WTC11 (cell line): ENCODE measurements at regions not wholly inside any gene's neighbourhood (a gene's known extent, or its start where the extent isn't known, plus 50 kb on each side); places are given as distances from the start of the nearest gene placed in this dataset.

Experiments used
- ATAC-seq: fragments of 200-7000 bp; cut with Tn5 transposase; 2 replicates; pipeline ENCODE4 v1.10.0; 2021; ENCODE audit warnings: mild to moderate bottlenecking, moderate library complexity
- CTCF ChIA-PET: fragments of 300-600 bp; sonication (Branson Sonifier 250); formaldehyde crosslinking; loops from one replicate; lab custom pipeline; 2021; ENCODE audit warnings: antibody characterized with exemption; lab: Charles Lee
- POLR2A ChIA-PET: fragments of 350-600 bp; sonication (Branson Sonifier 250); formaldehyde crosslinking; loops from one replicate; lab custom pipeline; 2021; ENCODE audit warnings: antibody characterized with exemption; lab: Charles Lee
- DNase-seq: peaks from one replicate; pipeline ENCODE4 v3.0.0; 2021; ENCODE audit warnings: low spot score
- H3K27ac Mint-ChIP-seq: 2 replicates; pipeline ENCODE4 v1.8.0; 2021; ENCODE audit warnings: mixed read lengths
- H3K27me3 Mint-ChIP-seq: 2 replicates; pipeline ENCODE4 v1.8.0; 2021; ENCODE audit warnings: low read depth, mild to moderate bottlenecking, moderate library complexity, mixed read lengths
- H3K36me3 Mint-ChIP-seq: 2 replicates; pipeline ENCODE4 v1.8.0; 2021; ENCODE audit warnings: mixed read lengths
- H3K4me1 Mint-ChIP-seq: 2 replicates; pipeline ENCODE4 v1.8.0; 2022; ENCODE audit warnings: mixed read lengths
- H3K4me3 Mint-ChIP-seq: 2 replicates; pipeline ENCODE4 v1.8.0; 2021; ENCODE audit warnings: mild to moderate bottlenecking, moderate library complexity, mixed read lengths
- H3K9me3 Mint-ChIP-seq: 2 replicates; pipeline ENCODE4 v1.8.0; 2021; ENCODE audit warnings: mixed read lengths
- ELF4 ChIP-seq: sonication (generic); formaldehyde crosslinking; IDR thresholded peaks from 2 replicates; pipeline ENCODE4 v1.8.1; 2022; ENCODE audit warnings: low read depth, mild to moderate bottlenecking, moderate library complexity, missing genetic modification reagents
- ESRRA ChIP-seq: sonication (generic); formaldehyde crosslinking; IDR thresholded peaks from 2 replicates; pipeline ENCODE4 v1.8.1; 2022; ENCODE audit warnings: mild to moderate bottlenecking, missing genetic modification reagents, borderline replicate concordance
- ETV6 ChIP-seq: sonication (generic); formaldehyde crosslinking; IDR thresholded peaks from 2 replicates; pipeline ENCODE4 v1.8.1; 2022; ENCODE audit warnings: mild to moderate bottlenecking, missing genetic modification reagents
- GTF2I ChIP-seq: fragments of 250-450 bp; sonication (Bioruptor Pico); conservative IDR thresholded peaks from 2 replicates; pipeline ENCODE4 v1.4.0; 2021; ENCODE audit warnings: mild to moderate bottlenecking
- MYBL2 ChIP-seq: sonication (generic); formaldehyde crosslinking; IDR thresholded peaks from 2 replicates; pipeline ENCODE4 v1.8.1; 2023; ENCODE audit warnings: mild to moderate bottlenecking, moderate library complexity, missing genetic modification reagents
- SP1 ChIP-seq: sonication (generic); formaldehyde crosslinking; conservative IDR thresholded peaks from 2 replicates; pipeline ENCODE4 v1.8.1; 2022; ENCODE audit warnings: missing genetic modification reagents
- ZNF219 ChIP-seq: sonication (generic); formaldehyde crosslinking; IDR thresholded peaks from 2 replicates; pipeline ENCODE4 v1.8.0; 2023; ENCODE audit warnings: missing genetic modification reagents, mild to moderate bottlenecking, borderline replicate concordance
- ZNF232 ChIP-seq: sonication (generic); formaldehyde crosslinking; IDR thresholded peaks from 2 replicates; pipeline ENCODE4 v1.8.0; 2022; ENCODE audit warnings: mild to moderate bottlenecking, missing genetic modification reagents
- ZNF416 ChIP-seq: fragments of 250-450 bp; sonication (Bioruptor Pico); IDR thresholded peaks from 2 replicates; pipeline ENCODE4 v1.9.0; 2021; ENCODE audit warnings: mild to moderate bottlenecking, inconsistent platforms
- ZNF671 ChIP-seq: fragments of 250-450 bp; sonication (Bioruptor Pico); IDR thresholded peaks from 2 replicates; pipeline ENCODE4 v1.8.0; 2021; ENCODE audit warnings: mild to moderate bottlenecking
- TF ChIP-seq, protein P1 (sequence below): sonication (generic); formaldehyde crosslinking; IDR thresholded peaks from 2 replicates; pipeline ENCODE4 v1.8.0; 2022; ENCODE audit warnings: mild to moderate bottlenecking, missing genetic modification reagents
- TF ChIP-seq, protein P2 (sequence below): sonication (generic); formaldehyde crosslinking; conservative IDR thresholded peaks from 2 replicates; pipeline ENCODE4 v1.8.1; 2022; ENCODE audit warnings: mild to moderate bottlenecking, missing genetic modification reagents
- TF ChIP-seq, protein P3 (sequence below): sonication (generic); formaldehyde crosslinking; IDR thresholded peaks from 2 replicates; pipeline ENCODE4 v1.8.0; 2022; ENCODE audit warnings: mild to moderate bottlenecking, missing genetic modification reagents
- TF ChIP-seq, protein P4 (sequence below): fragments of 250-450 bp; sonication (Bioruptor Pico); IDR thresholded peaks from 2 replicates; pipeline ENCODE4 v2.1.2; 2022; ENCODE audit warnings: mild to moderate bottlenecking, moderate library complexity
- TF ChIP-seq, protein P5 (sequence below): sonication (generic); formaldehyde crosslinking; IDR thresholded peaks from 2 replicates; pipeline ENCODE4 v1.8.1; 2022; ENCODE audit warnings: mild to moderate bottlenecking, missing genetic modification reagents, moderate library complexity, borderline replicate concordance
- TF ChIP-seq, protein P6 (sequence below): sonication (generic); formaldehyde crosslinking; IDR thresholded peaks from 2 replicates; pipeline ENCODE4 v1.8.1; 2023; ENCODE audit warnings: mild to moderate bottlenecking, missing genetic modification reagents
- TF ChIP-seq, protein P7 (sequence below): sonication (generic); formaldehyde crosslinking; IDR thresholded peaks from 2 replicates; pipeline ENCODE4 v1.8.1; 2023; ENCODE audit warnings: mild to moderate bottlenecking, missing genetic modification reagents, moderate library complexity
- TF ChIP-seq, protein P8 (sequence below): fragments of 200-600 bp; IDR thresholded peaks from 2 replicates; pipeline ENCODE4 v1.8.0; 2022; ENCODE audit warnings: antibody characterized with exemption
- TF ChIP-seq, protein P9 (sequence below): sonication (generic); formaldehyde crosslinking; IDR thresholded peaks from 2 replicates; pipeline ENCODE4 v1.8.1; 2022; ENCODE audit warnings: low read depth, missing genetic modification reagents, borderline replicate concordance

DNA sequence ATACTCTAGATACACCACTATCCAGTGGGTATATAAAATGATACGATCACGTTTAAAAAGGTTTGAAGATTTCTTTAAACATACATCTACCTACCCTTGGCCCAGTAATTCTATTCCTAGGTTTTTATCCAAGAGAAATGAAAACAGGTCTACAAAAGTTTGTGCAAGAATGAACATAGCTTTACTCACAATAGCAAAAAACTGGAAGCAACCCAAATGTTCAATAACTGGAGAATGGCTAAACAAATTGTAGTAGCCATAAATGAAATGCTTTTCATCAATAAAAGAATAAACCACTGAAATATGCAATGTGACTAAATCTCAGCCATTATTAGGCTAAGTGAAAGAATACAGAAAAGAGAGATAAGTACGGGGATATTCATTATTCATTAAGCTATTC lies 438.9 kb downstream of the ARHGEF28 start (continued):
- TF ChIP-seq, protein P1, sequence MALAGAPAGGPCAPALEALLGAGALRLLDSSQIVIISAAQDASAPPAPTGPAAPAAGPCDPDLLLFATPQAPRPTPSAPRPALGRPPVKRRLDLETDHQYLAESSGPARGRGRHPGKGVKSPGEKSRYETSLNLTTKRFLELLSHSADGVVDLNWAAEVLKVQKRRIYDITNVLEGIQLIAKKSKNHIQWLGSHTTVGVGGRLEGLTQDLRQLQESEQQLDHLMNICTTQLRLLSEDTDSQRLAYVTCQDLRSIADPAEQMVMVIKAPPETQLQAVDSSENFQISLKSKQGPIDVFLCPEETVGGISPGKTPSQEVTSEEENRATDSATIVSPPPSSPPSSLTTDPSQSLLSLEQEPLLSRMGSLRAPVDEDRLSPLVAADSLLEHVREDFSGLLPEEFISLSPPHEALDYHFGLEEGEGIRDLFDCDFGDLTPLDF (CRISPR knock-in tag) = no peak
- TF ChIP-seq, protein P2, sequence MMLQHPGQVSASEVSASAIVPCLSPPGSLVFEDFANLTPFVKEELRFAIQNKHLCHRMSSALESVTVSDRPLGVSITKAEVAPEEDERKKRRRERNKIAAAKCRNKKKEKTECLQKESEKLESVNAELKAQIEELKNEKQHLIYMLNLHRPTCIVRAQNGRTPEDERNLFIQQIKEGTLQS (CRISPR knock-in tag) = no peak
- TF ChIP-seq, protein P3, sequence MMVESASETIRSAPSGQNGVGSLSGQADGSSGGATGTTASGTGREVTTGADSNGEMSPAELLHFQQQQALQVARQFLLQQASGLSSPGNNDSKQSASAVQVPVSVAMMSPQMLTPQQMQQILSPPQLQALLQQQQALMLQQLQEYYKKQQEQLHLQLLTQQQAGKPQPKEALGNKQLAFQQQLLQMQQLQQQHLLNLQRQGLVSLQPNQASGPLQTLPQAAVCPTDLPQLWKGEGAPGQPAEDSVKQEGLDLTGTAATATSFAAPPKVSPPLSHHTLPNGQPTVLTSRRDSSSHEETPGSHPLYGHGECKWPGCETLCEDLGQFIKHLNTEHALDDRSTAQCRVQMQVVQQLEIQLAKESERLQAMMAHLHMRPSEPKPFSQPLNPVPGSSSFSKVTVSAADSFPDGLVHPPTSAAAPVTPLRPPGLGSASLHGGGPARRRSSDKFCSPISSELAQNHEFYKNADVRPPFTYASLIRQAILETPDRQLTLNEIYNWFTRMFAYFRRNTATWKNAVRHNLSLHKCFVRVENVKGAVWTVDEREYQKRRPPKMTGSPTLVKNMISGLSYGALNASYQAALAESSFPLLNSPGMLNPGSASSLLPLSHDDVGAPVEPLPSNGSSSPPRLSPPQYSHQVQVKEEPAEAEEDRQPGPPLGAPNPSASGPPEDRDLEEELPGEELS (CRISPR knock-in tag) = no peak
- no peak for TF ChIP-seq ESRRA (CRISPR knock-in tag)
- no peak for TF ChIP-seq ZNF416 (CRISPR knock-in tag)
- TF ChIP-seq, protein P4, sequence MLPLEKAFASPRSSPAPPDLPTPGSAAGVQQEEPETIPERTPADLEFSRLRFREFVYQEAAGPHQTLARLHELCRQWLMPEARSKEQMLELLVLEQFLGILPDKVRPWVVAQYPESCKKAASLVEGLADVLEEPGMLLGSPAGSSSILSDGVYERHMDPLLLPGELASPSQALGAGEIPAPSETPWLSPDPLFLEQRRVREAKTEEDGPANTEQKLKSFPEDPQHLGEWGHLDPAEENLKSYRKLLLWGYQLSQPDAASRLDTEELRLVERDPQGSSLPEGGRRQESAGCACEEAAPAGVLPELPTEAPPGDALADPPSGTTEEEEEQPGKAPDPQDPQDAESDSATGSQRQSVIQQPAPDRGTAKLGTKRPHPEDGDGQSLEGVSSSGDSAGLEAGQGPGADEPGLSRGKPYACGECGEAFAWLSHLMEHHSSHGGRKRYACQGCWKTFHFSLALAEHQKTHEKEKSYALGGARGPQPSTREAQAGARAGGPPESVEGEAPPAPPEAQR (CRISPR knock-in tag) = no peak
- TF ChIP-seq ZNF671 = no peak
- TF ChIP-seq ZNF232 = no peak
- no peak for TF ChIP-seq SP1
- TF ChIP-seq MYBL2 (CRISPR knock-in tag) = no peak
- TF ChIP-seq, protein P5, sequence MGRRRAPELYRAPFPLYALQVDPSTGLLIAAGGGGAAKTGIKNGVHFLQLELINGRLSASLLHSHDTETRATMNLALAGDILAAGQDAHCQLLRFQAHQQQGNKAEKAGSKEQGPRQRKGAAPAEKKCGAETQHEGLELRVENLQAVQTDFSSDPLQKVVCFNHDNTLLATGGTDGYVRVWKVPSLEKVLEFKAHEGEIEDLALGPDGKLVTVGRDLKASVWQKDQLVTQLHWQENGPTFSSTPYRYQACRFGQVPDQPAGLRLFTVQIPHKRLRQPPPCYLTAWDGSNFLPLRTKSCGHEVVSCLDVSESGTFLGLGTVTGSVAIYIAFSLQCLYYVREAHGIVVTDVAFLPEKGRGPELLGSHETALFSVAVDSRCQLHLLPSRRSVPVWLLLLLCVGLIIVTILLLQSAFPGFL (CRISPR knock-in tag) = no peak
- no peak for TF ChIP-seq ETV6

DNA sequence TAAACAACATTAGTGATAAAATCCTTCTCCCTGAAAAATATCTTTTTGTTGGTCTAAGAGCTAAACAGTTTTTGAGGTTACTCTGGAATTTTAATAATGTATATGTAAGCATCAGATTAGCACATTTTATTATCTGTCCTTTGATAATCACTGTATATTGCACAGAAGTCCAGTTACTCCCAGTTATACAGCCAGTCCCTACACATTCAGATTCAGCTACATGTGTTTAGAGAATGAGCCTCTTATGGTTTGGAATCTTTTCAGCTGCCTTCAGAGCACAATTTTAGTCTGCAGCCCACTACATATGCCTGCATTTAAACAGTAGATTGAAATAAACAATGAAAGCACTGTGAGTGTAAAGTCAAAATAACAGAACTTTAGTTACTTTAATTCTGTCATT lies 438.2 kb downstream of the ARHGEF28 start:
- Mint-ChIP-seq H3K9me3 (no peaks in the 10 kb centered on the region), H3K4me3 (no peak overlapping the region), H3K4me1 (no peaks in the 10 kb centered on the region), H3K27me3 (no peaks in the 10 kb centered on the region), H3K27ac (no peak overlapping the region), H3K36me3 (no peaks in the 10 kb centered on the region)
- ATAC-seq (no peak), DNase-seq (no peak)
- ChIA-PET POLR2A (no interaction called here), CTCF (no interaction called here)
- TF ChIP-seq ELF4 (CRISPR knock-in tag) (no peak), ZNF671 (no peak), ZNF219 (CRISPR knock-in tag) (no peak), GTF2I (CRISPR knock-in tag) (no peak)
- TF ChIP-seq, protein P3 (CRISPR knock-in tag) = no peak
- TF ChIP-seq, protein P6, sequence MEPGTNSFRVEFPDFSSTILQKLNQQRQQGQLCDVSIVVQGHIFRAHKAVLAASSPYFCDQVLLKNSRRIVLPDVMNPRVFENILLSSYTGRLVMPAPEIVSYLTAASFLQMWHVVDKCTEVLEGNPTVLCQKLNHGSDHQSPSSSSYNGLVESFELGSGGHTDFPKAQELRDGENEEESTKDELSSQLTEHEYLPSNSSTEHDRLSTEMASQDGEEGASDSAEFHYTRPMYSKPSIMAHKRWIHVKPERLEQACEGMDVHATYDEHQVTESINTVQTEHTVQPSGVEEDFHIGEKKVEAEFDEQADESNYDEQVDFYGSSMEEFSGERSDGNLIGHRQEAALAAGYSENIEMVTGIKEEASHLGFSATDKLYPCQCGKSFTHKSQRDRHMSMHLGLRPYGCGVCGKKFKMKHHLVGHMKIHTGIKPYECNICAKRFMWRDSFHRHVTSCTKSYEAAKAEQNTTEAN = no peak
- TF ChIP-seq, protein P7, sequence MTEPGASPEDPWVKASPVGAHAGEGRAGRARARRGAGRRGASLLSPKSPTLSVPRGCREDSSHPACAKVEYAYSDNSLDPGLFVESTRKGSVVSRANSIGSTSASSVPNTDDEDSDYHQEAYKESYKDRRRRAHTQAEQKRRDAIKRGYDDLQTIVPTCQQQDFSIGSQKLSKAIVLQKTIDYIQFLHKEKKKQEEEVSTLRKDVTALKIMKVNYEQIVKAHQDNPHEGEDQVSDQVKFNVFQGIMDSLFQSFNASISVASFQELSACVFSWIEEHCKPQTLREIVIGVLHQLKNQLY (CRISPR knock-in tag) = no peak
- TF ChIP-seq, protein P8, sequence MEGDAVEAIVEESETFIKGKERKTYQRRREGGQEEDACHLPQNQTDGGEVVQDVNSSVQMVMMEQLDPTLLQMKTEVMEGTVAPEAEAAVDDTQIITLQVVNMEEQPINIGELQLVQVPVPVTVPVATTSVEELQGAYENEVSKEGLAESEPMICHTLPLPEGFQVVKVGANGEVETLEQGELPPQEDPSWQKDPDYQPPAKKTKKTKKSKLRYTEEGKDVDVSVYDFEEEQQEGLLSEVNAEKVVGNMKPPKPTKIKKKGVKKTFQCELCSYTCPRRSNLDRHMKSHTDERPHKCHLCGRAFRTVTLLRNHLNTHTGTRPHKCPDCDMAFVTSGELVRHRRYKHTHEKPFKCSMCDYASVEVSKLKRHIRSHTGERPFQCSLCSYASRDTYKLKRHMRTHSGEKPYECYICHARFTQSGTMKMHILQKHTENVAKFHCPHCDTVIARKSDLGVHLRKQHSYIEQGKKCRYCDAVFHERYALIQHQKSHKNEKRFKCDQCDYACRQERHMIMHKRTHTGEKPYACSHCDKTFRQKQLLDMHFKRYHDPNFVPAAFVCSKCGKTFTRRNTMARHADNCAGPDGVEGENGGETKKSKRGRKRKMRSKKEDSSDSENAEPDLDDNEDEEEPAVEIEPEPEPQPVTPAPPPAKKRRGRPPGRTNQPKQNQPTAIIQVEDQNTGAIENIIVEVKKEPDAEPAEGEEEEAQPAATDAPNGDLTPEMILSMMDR = no peak
- TF ChIP-seq, protein P9, sequence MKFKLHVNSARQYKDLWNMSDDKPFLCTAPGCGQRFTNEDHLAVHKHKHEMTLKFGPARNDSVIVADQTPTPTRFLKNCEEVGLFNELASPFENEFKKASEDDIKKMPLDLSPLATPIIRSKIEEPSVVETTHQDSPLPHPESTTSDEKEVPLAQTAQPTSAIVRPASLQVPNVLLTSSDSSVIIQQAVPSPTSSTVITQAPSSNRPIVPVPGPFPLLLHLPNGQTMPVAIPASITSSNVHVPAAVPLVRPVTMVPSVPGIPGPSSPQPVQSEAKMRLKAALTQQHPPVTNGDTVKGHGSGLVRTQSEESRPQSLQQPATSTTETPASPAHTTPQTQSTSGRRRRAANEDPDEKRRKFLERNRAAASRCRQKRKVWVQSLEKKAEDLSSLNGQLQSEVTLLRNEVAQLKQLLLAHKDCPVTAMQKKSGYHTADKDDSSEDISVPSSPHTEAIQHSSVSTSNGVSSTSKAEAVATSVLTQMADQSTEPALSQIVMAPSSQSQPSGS (CRISPR knock-in tag) = no peak
- TF ChIP-seq, protein P5 (CRISPR knock-in tag) = no peak
